Activated CD4-positive, alpha-beta T cell treated with anti-CD3 and anti-CD28 coated beads, Interleukin-2, Interleukin-4, amounts not matched to agents 100 ng/mL and 50 ng/mL, durations not matched to agents 16 hours and 8 hours (primary cell): ENCODE measurements at regions not wholly inside any gene's neighbourhood (a gene's known extent, or its start where the extent isn't known, plus 50 kb on each side); places are given as distances from the start of the nearest gene placed in this dataset.
"Not testable (repeated sequence)": the region's sequence is repeated elsewhere in the genome, so short reads cannot be mapped to it uniquely, and the experiment has no call there.

Experiments
- DNase-seq: peaks from one replicate; pipeline ENCODE4 v3.0.0-alpha.2; 2020; ENCODE audit warnings: low spot score

GRCh38 chr1:146282807-146283526 is 54.1 kb upstream of the NOTCH2NLA start:
- DNase-seq: not testable (repeated sequence)

DNA sequence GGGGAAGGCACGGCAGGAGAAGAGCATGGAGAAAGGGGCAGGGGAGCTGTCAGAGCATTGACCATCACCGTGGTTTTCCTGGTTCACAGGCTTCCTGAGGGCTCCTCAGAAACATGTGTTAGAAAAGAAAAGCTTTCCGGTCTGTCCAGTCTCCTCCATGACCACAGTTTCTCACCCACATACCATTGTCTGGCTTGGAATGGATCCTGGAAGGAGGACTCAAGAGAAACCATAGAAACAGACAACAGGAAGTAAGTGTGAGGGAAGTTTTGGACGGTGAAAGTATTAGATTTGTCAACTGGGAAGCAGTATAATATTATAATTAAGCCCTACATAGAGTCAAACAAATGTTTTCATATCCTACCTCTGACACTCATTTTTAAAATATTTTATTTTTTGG is 52.7 kb upstream of the NOTCH2NLA start:
- DNase-seq: not testable (repeated sequence)

- DNase-seq: not testable (repeated sequence)
Observed at GRCh38 chr1:146278758-146279157, 49.9 kb upstream of the NOTCH2NLA start.
